Right cardiac atrium (tissue), 5 donors: ENCODE measurements at regions not wholly inside any gene's neighbourhood (a gene's known extent, or its start where the extent isn't known, plus 50 kb on each side); places are given as distances from the start of the nearest gene placed in this dataset.

Source experiments
- ATAC-seq, 2 donors: fragments of 200-7000 bp; cut with Tn5 transposase; one replicate each; pipeline versions ENCODE4 v1.8.0 to v1.9.1; 2020; ENCODE audit warnings: moderate library complexity in 2 of 2, mild to moderate bottlenecking in 1 of 2
- DNase-seq, 3 donors: peaks; one replicate each; pipeline ENCODE4 v3.0.0-alpha.2; 2020
- H3K27ac ChIP-seq: one replicate; pipeline ENCODE4 v1.5.1; 2013; ENCODE audit warnings: mild to moderate bottlenecking, low read length, control low read depth, moderate library complexity
- H3K27me3 ChIP-seq: one replicate; pipeline ENCODE4 v1.6.1; 2013; ENCODE audit not compliant: control insufficient read depth, insufficient read depth
- H3K4me1 ChIP-seq: one replicate; pipeline ENCODE4 v1.6.1; 2013; ENCODE audit warnings: low read length; ENCODE audit not compliant: control insufficient read depth, insufficient read depth
- H3K4me3 ChIP-seq: one replicate; pipeline ENCODE4 v1.5.1; 2013; ENCODE audit warnings: low read length, control low read depth
- H3K9me3 ChIP-seq: one replicate; pipeline ENCODE4 v1.6.1; 2013; ENCODE audit warnings: low read length; ENCODE audit not compliant: control insufficient read depth
- WGBS: extraction: QIAGEN DNeasy Blood & Tissue Kit; methylation state at CpG from one replicate; pipeline ENCODE4 v1.1.7; 2013; 5-methylcytosine and 5-hydroxymethylcytosine counted together
- intact Hi-C, 4 donors: fragments of 100-400 bp; cut with DNase I; formaldehyde crosslinking; loops; one replicate each; pipeline versions ENCODE4 v1.11.0 to v1.14.0; 2022 to 2023
- donor health status: healthy with polysubstance abuse.
- donor health status: DM: no; HTN: yes; CAD: no.
- donor health status: DM: no; HTN: no; CAD: no.
- donor health status: DM: no; HTN: yes; CAD: no; lungs with severe emphysema.
- donor health status: DM: yes; HTN: yes; CAD: no.

- H3K27ac ChIP-seq = no peak overlapping the region
- H3K4me1 ChIP-seq = no peaks in the 10 kb centered on the region
- no peaks in the 10 kb centered on the region for H3K27me3 ChIP-seq
- 66% methylated on average over 2 of the region's 2 CpGs for WGBS
- ATAC-seq = no peak
- no peaks in the 10 kb centered on the region for H3K9me3 ChIP-seq
- H3K4me3 ChIP-seq = no peak overlapping the region
- intact Hi-C loops = no loop called here
- DNase-seq = no peak
Observed at GRCh38 chr7:53398566-53398965, 363.1 kb downstream of the POM121L12 start.

GRCh38 chr7:53413021-53413420 lies 377.6 kb downstream of the POM121L12 start:
- no peak for ATAC-seq
- no peaks in the 10 kb centered on the region for H3K4me1 ChIP-seq
- intact Hi-C loops = no loop called here
- no peak for DNase-seq
- no peak overlapping the region for H3K4me3 ChIP-seq
- no peak overlapping the region for H3K27ac ChIP-seq
- WGBS = 86% methylated on average over 2 of the region's 2 CpGs
- no peaks in the 10 kb centered on the region for H3K27me3 ChIP-seq
- no peaks in the 10 kb centered on the region for H3K9me3 ChIP-seq

- 94% methylated on average over 2 of the region's 2 CpGs for WGBS
- no peak overlapping the region for H3K27ac ChIP-seq
- intact Hi-C loops = no loop called here
- no peak for DNase-seq
- no peak overlapping the region for H3K4me3 ChIP-seq
- no peaks in the 10 kb centered on the region for H3K9me3 ChIP-seq
- H3K27me3 ChIP-seq = no peaks in the 10 kb centered on the region
- no peaks in the 10 kb centered on the region for H3K4me1 ChIP-seq
- no peak for ATAC-seq
Observed at GRCh38 chr7:53415816-53416215, 380.4 kb downstream of the POM121L12 start.

- H3K4me1 ChIP-seq = no peaks in the 10 kb centered on the region
- H3K27ac ChIP-seq = no peak overlapping the region
- no peaks in the 10 kb centered on the region for H3K27me3 ChIP-seq
- ATAC-seq (no peak), DNase-seq (no peak)
- intact Hi-C loops = no loop called here
- no peaks in the 10 kb centered on the region for H3K9me3 ChIP-seq
- 38% methylated on average over 1 of the region's 1 CpG for WGBS
- no peak overlapping the region for H3K4me3 ChIP-seq
Observed at GRCh38 chr7:53418834-53419482, 383.5 kb downstream of the POM121L12 start.

- no peak for DNase-seq
- Histone ChIP-seq H3K27me3 (no peaks in the 10 kb centered on the region), H3K4me1 (no peaks in the 10 kb centered on the region), H3K9me3 (no peaks in the 10 kb centered on the region), H3K4me3 (no peak overlapping the region), H3K27ac (no peak overlapping the region)
- intact Hi-C loops = no loop called here
- WGBS = 71% methylated on average over 1 of the region's 1 CpG
- no peak for ATAC-seq
Observed at GRCh38 chr7:53420550-53420949, 385.1 kb downstream of the POM121L12 start.

- H3K4me3 ChIP-seq = no peak overlapping the region
- 42% methylated on average over 5 of the region's 5 CpGs for WGBS
- DNase-seq = no peak
- intact Hi-C loops = no loop called here
- no peaks in the 10 kb centered on the region for H3K9me3 ChIP-seq
- no peak for ATAC-seq
- H3K27me3 ChIP-seq = no peaks in the 10 kb centered on the region
- no peaks in the 10 kb centered on the region for H3K4me1 ChIP-seq
- H3K27ac ChIP-seq = no peak overlapping the region
Observed at GRCh38 chr7:53422291-53422690, 386.9 kb downstream of the POM121L12 start.

- Histone ChIP-seq H3K4me3 (no peak overlapping the region), H3K27me3 (no peaks in the 10 kb centered on the region), H3K27ac (no peak overlapping the region), H3K9me3 (no peaks in the 10 kb centered on the region), H3K4me1 (no peaks in the 10 kb centered on the region)
- no peak for DNase-seq
- 77% methylated on average over 6 of the region's 6 CpGs for WGBS
- ATAC-seq = no peak
- intact Hi-C loops = no loop called here
Observed at GRCh38 chr7:53426145-53426750, 390.8 kb downstream of the POM121L12 start.

- H3K27me3 ChIP-seq = no peaks in the 10 kb centered on the region
- no peak for DNase-seq
- no peaks in the 10 kb centered on the region for H3K4me1 ChIP-seq
- H3K4me3 ChIP-seq = no peak overlapping the region
- H3K9me3 ChIP-seq = no peaks in the 10 kb centered on the region
- H3K27ac ChIP-seq = no peak overlapping the region
- ATAC-seq = no peak
- intact Hi-C loops = no loop called here
- 74% methylated on average over 5 of the region's 5 CpGs for WGBS
Observed at GRCh38 chr7:53428045-53428444, 392.6 kb downstream of the POM121L12 start.

- Histone ChIP-seq H3K4me3 (no peak overlapping the region), H3K27ac (no peak overlapping the region), H3K4me1 (no peaks in the 10 kb centered on the region), H3K9me3 (no peaks in the 10 kb centered on the region), H3K27me3 (no peaks in the 10 kb centered on the region)
- DNase-seq = no peak
- intact Hi-C loops = no loop called here
- no peak for ATAC-seq
- 91% methylated on average over 4 of the region's 4 CpGs for WGBS
Observed at GRCh38 chr7:53431901-53432300, 396.5 kb downstream of the POM121L12 start.

- ATAC-seq (no peak), DNase-seq (no peak)
- Histone ChIP-seq H3K9me3 (no peaks in the 10 kb centered on the region), H3K27me3 (no peaks in the 10 kb centered on the region), H3K4me1 (no peaks in the 10 kb centered on the region), H3K27ac (no peak overlapping the region), H3K4me3 (no peak overlapping the region)
- intact Hi-C loops = no loop called here
- WGBS = 81% methylated on average over 4 of the region's 4 CpGs
Observed at GRCh38 chr7:53437336-53437735, 401.9 kb downstream of the POM121L12 start.

GRCh38 chr7:53446170-53446569 lies 410.7 kb downstream of the POM121L12 start:
- intact Hi-C loops = no loop called here
- H3K4me3 ChIP-seq = no peak overlapping the region
- ATAC-seq (no peak), DNase-seq (no peak)
- 60% methylated on average over 3 of the region's 3 CpGs for WGBS
- no peaks in the 10 kb centered on the region for H3K4me1 ChIP-seq
- no peak overlapping the region for H3K27ac ChIP-seq
- no peaks in the 10 kb centered on the region for H3K27me3 ChIP-seq
- no peaks in the 10 kb centered on the region for H3K9me3 ChIP-seq

- Histone ChIP-seq H3K27me3 (no peaks in the 10 kb centered on the region), H3K9me3 (no peaks in the 10 kb centered on the region), H3K27ac (no peak overlapping the region), H3K4me3 (no peak overlapping the region), H3K4me1 (no peaks in the 10 kb centered on the region)
- intact Hi-C loops = no loop called here
- DNase-seq = no peak
- ATAC-seq = no peak
- WGBS = 91% methylated on average over 3 of the region's 3 CpGs
Observed at GRCh38 chr7:53458636-53459035, 423.2 kb downstream of the POM121L12 start.
